Caco-2 (cell line): ENCODE measurements at regions not wholly inside any gene's neighbourhood (a gene's known extent, or its start where the extent isn't known, plus 50 kb on each side); places are given as distances from the start of the nearest gene placed in this dataset.

Source experiments
- BruUV-seq: library from RNA; stranded (reverse); fragments of 400-500 nt; replicated peaks from 2 replicates; lab custom pipeline; 2021; lab: Mats Ljungman, UMichigan
- CTCF ChIA-PET: fragments of 300-600 bp; sonication (Branson Sonifier 250); formaldehyde crosslinking; loops from one replicate; lab custom pipeline; 2022; ENCODE audit warnings: antibody characterized with exemption; lab: Charles Lee
- POLR2A ChIA-PET: fragments of 300-600 bp; sonication (Branson Sonifier 250); formaldehyde crosslinking; loops from one replicate; lab custom pipeline; 2022; ENCODE audit warnings: antibody characterized with exemption; lab: Charles Lee
- DNase-seq, 2 experiments: peaks; one replicate each; pipeline versions ENCODE4 v3.0.0 to v3.0.0-alpha.2; 2020 to 2022
- H3K27me3 ChIP-seq: replicated peaks from 2 replicates; pipeline ENCODE4 v1.6.0; 2011; ENCODE audit warnings: low read length; ENCODE audit not compliant: control insufficient read depth, insufficient read depth
- H3K36me3 ChIP-seq: 2 replicates; pipeline ENCODE4 v1.5.1; 2011; ENCODE audit warnings: low read length; ENCODE audit not compliant: control insufficient read depth, insufficient read depth
- H3K4me1 ChIP-seq: fragments of 250-450 bp; sonication (Bioruptor Pico); 2 replicates; pipeline ENCODE4 v1.5.1; 2020; ENCODE audit warnings: mild to moderate bottlenecking
- H3K4me3 ChIP-seq: 2 replicates; pipeline ENCODE4 v1.5.1; 2011; ENCODE audit warnings: low read depth, mild to moderate bottlenecking, control low read depth, low read length
- H3K9me3 ChIP-seq: fragments of 250-450 bp; sonication (Bioruptor Pico); 2 replicates; pipeline ENCODE4 v1.5.1; 2020; ENCODE audit warnings: mild to moderate bottlenecking, moderate library complexity
- H3K27ac Mint-ChIP-seq: one replicate; pipeline ENCODE4 v1.8.0; 2022; ENCODE audit warnings: mixed read lengths; ENCODE audit not compliant: unreplicated experiment
- H3K27me3 Mint-ChIP-seq: one replicate; pipeline ENCODE4 v1.8.0; 2022; ENCODE audit warnings: mixed read lengths; ENCODE audit not compliant: insufficient read depth, unreplicated experiment
- H3K36me3 Mint-ChIP-seq: one replicate; pipeline ENCODE4 v1.8.0; 2022; ENCODE audit warnings: mild to moderate bottlenecking, mixed read lengths; ENCODE audit not compliant: insufficient read depth, unreplicated experiment
- H3K4me1 Mint-ChIP-seq: one replicate; pipeline ENCODE4 v1.8.0; 2022; ENCODE audit warnings: low read depth, mixed read lengths; ENCODE audit not compliant: unreplicated experiment
- H3K4me3 Mint-ChIP-seq: one replicate; pipeline ENCODE4 v1.8.0; 2022; ENCODE audit warnings: mild to moderate bottlenecking, moderate library complexity, mixed read lengths; ENCODE audit not compliant: unreplicated experiment
- H3K9me3 Mint-ChIP-seq: one replicate; pipeline ENCODE4 v1.8.0; 2022; ENCODE audit warnings: mixed read lengths; ENCODE audit not compliant: unreplicated experiment
- intact Hi-C: fragments of 100-400 bp; cut with micrococcal nuclease; formaldehyde crosslinking; loops from one replicate; pipeline ENCODE4 v1.10.0; 2022; ENCODE audit not compliant: unreplicated experiment
- TF ChIP-seq, protein P1 (sequence below), 2 experiments: fragments of 200-600 bp in 1 of 2; IDR thresholded peaks; 1 replicate in 1 of 2; 2 replicates in 1 of 2; pipeline versions ENCODE4 v1.5.1 to v1.8.0; 2011 to 2022; ENCODE audit warnings: antibody characterized with exemption in 1 of 2, control low read depth in 1 of 2, inconsistent platforms in 1 of 2, low read depth in 1 of 2, low read length in 1 of 2, mild to moderate bottlenecking in 1 of 2, moderate library complexity in 1 of 2; ENCODE audit not compliant: insufficient read depth in 1 of 2, severe bottlenecking in 1 of 2, unreplicated experiment in 1 of 2

DNA sequence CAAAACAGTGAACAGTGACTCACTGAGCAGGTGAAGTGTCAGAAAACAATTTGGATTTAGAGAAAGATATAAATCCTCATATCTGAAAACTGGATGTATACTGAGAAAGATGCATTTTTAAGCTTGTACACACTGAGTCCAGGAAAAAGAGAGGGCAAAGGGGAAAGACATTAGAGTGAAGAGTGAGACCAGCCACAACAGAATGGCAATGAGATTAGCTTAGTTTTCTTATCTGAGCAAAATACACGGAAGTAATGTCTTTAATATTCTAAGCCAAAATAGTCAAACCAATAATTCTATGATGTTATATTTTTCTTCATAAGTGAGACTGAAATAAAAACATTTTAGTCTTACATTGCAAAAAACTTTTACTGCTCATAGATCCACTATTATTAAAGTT, 236.0 kb downstream of the SLITRK5 start:
- ChIA-PET CTCF (no interaction called here), POLR2A (no interaction called here)
- Mint-ChIP-seq H3K4me1 (no peaks in the 10 kb centered on the region), H3K27ac (no peak overlapping the region), H3K9me3 (no peaks in the 10 kb centered on the region), H3K27me3 (no peaks in the 10 kb centered on the region), H3K4me3 (no peak overlapping the region), H3K36me3 (no peaks in the 10 kb centered on the region)
- H3K27me3 ChIP-seq, result no peaks in the 10 kb centered on the region
- H3K4me3 ChIP-seq, result no peak overlapping the region
- BruUV-seq, result no TSS peak
- H3K9me3 ChIP-seq, result no peaks in the 10 kb centered on the region
- no peaks in the 10 kb centered on the region for H3K4me1 ChIP-seq
- no peaks in the 10 kb centered on the region for H3K36me3 ChIP-seq
- DNase-seq, result no peak
- intact Hi-C loops, result no loop called here
- TF ChIP-seq, protein P1, sequence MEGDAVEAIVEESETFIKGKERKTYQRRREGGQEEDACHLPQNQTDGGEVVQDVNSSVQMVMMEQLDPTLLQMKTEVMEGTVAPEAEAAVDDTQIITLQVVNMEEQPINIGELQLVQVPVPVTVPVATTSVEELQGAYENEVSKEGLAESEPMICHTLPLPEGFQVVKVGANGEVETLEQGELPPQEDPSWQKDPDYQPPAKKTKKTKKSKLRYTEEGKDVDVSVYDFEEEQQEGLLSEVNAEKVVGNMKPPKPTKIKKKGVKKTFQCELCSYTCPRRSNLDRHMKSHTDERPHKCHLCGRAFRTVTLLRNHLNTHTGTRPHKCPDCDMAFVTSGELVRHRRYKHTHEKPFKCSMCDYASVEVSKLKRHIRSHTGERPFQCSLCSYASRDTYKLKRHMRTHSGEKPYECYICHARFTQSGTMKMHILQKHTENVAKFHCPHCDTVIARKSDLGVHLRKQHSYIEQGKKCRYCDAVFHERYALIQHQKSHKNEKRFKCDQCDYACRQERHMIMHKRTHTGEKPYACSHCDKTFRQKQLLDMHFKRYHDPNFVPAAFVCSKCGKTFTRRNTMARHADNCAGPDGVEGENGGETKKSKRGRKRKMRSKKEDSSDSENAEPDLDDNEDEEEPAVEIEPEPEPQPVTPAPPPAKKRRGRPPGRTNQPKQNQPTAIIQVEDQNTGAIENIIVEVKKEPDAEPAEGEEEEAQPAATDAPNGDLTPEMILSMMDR (IDR thresholded peaks at IDR 0.05; ENCODE audit: insufficient read depth in 1 of 2, low read depth in 1 of 2, low read length in 1 of 2, severe bottlenecking in 1 of 2, unreplicated experiment in 1 of 2), result no peak

DNA sequence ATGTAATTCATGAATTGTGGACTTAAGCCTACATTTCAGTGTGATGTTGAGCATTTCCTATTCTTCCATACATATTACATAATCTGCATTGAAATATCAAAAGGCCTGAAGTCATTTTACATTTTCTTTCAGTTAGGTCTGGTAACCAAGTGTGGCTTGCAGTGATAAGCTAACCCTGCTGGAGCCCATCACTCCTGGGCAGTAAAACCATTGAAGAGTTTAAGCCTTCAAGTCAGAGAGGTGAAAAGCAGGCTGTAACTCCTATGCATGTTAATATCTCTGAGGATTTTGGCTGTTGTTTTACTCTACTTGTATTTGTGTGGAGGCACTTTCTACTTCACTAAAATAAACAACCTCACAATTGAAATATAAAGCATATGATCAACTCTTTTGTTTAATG, 248.8 kb downstream of the SLITRK5 start:
- Histone ChIP-seq H3K4me3 (no peak overlapping the region), H3K9me3 (no peaks in the 10 kb centered on the region), H3K27me3 (no peaks in the 10 kb centered on the region), H3K36me3 (no peaks in the 10 kb centered on the region), H3K4me1 (no peaks in the 10 kb centered on the region)
- H3K4me3 Mint-ChIP-seq, result no peak overlapping the region
- H3K36me3 Mint-ChIP-seq, result no peaks in the 10 kb centered on the region
- H3K27me3 Mint-ChIP-seq, result no peaks in the 10 kb centered on the region
- no peak overlapping the region for H3K27ac Mint-ChIP-seq
- DNase-seq, result no peak
- no peaks in the 10 kb centered on the region for H3K9me3 Mint-ChIP-seq
- intact Hi-C loops, result no loop called here
- no TSS peak for BruUV-seq
- H3K4me1 Mint-ChIP-seq, result no peaks in the 10 kb centered on the region
- TF ChIP-seq, protein P1 (IDR thresholded peaks at IDR 0.05; ENCODE audit: insufficient read depth in 1 of 2, low read depth in 1 of 2, low read length in 1 of 2, severe bottlenecking in 1 of 2, unreplicated experiment in 1 of 2), result no peak
- ChIA-PET POLR2A (no interaction called here), CTCF (no interaction called here)

DNA sequence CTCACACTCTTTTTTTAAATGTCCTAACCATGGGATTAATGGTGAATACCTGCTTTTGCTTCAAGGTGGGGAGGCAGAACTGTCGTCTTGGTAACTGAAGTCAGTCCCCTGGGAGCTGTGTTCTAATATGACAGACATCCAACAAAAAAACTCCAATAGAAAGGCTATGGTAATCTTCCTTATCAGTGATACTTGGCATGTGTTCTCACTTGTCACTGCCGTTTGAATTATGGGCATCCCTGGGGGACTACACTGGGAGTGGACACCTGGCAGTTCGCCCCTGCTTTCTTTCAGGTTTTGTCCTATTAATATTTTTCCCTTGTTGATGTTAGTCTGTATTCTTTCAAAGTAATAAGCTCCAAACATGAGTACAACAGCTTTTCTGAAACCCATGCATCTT, 252.6 kb downstream of the SLITRK5 start:
- ChIA-PET POLR2A (no interaction called here), CTCF (no interaction called here)
- Mint-ChIP-seq H3K4me1 (no peaks in the 10 kb centered on the region), H3K36me3 (no peaks in the 10 kb centered on the region), H3K4me3 (no peak overlapping the region), H3K9me3 (no peaks in the 10 kb centered on the region), H3K27me3 (no peaks in the 10 kb centered on the region), H3K27ac (no peak overlapping the region)
- Histone ChIP-seq H3K4me3 (no peak overlapping the region), H3K4me1 (no peaks in the 10 kb centered on the region), H3K9me3 (no peaks in the 10 kb centered on the region), H3K27me3 (no peaks in the 10 kb centered on the region), H3K36me3 (no peaks in the 10 kb centered on the region)
- BruUV-seq, result no TSS peak
- DNase-seq, result no peak
- intact Hi-C loops, result no loop called here
- TF ChIP-seq, protein P1 (IDR thresholded peaks at IDR 0.05; ENCODE audit: insufficient read depth in 1 of 2, low read depth in 1 of 2, low read length in 1 of 2, severe bottlenecking in 1 of 2, unreplicated experiment in 1 of 2), result no peak
